Peyer's patch (tissue), 4 donors: ENCODE measurements at regions not wholly inside any gene's neighbourhood (a gene's known extent, or its start where the extent isn't known, plus 50 kb on each side); places are given as distances from the start of the nearest gene placed in this dataset.

Source experiments
- DNase-seq, 3 donors: peaks; one replicate each; pipeline ENCODE4 v3.0.0-alpha.2; 2017 to 2019
- H3K27ac ChIP-seq, 4 donors: fragments of 200-600 bp; sonication (generic); one replicate each; pipeline ENCODE4 v1.5.1; 2016 to 2019
- H3K27me3 ChIP-seq, 2 donors: fragments of 200-600 bp; sonication (generic); one replicate each; pipeline ENCODE4 v1.5.1; 2019
- H3K36me3 ChIP-seq, 3 donors: fragments of 200-600 bp; sonication (generic); one replicate each; pipeline ENCODE4 v1.5.1; 2016 to 2019
- H3K4me1 ChIP-seq, 4 donors: fragments of 200-600 bp; sonication (generic); one replicate each; pipeline ENCODE4 v1.5.1; 2016 to 2019
- H3K4me3 ChIP-seq, 4 donors: fragments of 200-600 bp; sonication (generic); 1 replicate in 3 of 4; 2 replicates in 1 of 4; pipeline ENCODE4 v1.5.1; 2016 to 2019; ENCODE audit warnings: mild to moderate bottlenecking in 1 of 4
- H3K9me3 ChIP-seq, 4 donors: fragments of 200-600 bp; sonication (generic); one replicate each; pipeline ENCODE4 v1.5.1; 2016 to 2019; ENCODE audit warnings: mild to moderate bottlenecking in 1 of 4
- POLR2A ChIP-seq, 2 donors: fragments of 450-650 bp; IDR thresholded peaks; one replicate each; pipeline ENCODE4 v1.5.1; 2017; ENCODE audit warnings: antibody characterized with exemption in 2 of 2, mild to moderate bottlenecking in 2 of 2, moderate library complexity in 2 of 2
- small RNA-seq, 2 donors: library from RNA; depleted of rRNA; stranded (forward); fragments of <200 nt; gene quantifications; one replicate each; pipeline ENCODE3, GENCODE V24; 2016
- TF ChIP-seq, protein P1 (sequence below), 6 experiments: fragments of 450-650 bp in 4 of 6; fragments of 200-600 bp in 2 of 6; sonication (generic) in 1 of 6; IDR thresholded peaks; one replicate each; pipeline ENCODE4 v1.5.1; 2017 to 2019; ENCODE audit warnings: antibody characterized with exemption in 6 of 6, mild to moderate bottlenecking in 3 of 6, moderate library complexity in 1 of 6

DNA sequence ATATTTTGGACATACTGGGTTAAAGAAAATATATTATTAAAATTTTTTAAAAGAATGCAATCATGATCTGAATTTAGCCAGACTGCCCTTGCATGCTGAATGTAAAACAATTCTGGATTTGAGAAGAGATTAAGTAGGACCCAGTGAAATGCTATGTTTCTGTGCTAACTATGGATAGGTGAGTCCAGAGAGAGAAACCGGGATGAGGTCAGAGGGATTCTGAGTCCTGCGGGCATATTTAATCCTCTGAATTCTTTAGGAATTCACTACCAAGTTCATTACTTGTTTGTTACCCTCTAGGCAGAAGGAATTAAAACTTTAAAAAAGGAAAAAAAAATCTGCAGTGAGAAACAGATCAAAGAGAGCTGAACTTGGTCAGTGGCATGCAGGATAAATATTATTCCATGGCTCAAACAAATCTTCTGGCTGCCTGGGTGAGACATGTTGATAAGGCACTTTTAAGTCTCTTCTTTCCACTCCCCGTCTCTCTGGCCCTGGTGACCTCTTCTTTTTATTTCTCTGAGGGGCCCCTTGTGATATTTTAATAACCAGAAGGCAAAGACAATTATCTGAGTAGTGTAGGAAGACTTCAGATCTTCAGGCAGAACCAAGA lies 50.2 kb upstream of the LYZL1 start:
- Histone ChIP-seq H3K4me3 (no peak overlapping the region), H3K27ac (no peak overlapping the region), H3K9me3 (no peaks in the 10 kb centered on the region), H3K27me3 (no peaks in the 10 kb centered on the region), H3K36me3 (no peaks in the 10 kb centered on the region), H3K4me1 (no peaks in the 10 kb centered on the region)
- no peak for DNase-seq
- TF ChIP-seq POLR2A (IDR thresholded peaks at IDR 0.05), result no peak
- TF ChIP-seq, protein P1, sequence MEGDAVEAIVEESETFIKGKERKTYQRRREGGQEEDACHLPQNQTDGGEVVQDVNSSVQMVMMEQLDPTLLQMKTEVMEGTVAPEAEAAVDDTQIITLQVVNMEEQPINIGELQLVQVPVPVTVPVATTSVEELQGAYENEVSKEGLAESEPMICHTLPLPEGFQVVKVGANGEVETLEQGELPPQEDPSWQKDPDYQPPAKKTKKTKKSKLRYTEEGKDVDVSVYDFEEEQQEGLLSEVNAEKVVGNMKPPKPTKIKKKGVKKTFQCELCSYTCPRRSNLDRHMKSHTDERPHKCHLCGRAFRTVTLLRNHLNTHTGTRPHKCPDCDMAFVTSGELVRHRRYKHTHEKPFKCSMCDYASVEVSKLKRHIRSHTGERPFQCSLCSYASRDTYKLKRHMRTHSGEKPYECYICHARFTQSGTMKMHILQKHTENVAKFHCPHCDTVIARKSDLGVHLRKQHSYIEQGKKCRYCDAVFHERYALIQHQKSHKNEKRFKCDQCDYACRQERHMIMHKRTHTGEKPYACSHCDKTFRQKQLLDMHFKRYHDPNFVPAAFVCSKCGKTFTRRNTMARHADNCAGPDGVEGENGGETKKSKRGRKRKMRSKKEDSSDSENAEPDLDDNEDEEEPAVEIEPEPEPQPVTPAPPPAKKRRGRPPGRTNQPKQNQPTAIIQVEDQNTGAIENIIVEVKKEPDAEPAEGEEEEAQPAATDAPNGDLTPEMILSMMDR (IDR thresholded peaks at IDR 0.05), result no peak

Small RNA genes in the stretch of these regions (small RNA-seq; reads per million reads assigned to genes)
- gene AL355376.1 (0 reads per million in 2 donors), gene AL355376.2 (0 reads per million in 2 donors), gene RNA5SP308 (0 reads per million in 2 donors), gene RNU6-270P (0 reads per million in 2 donors)
